GM20000 (cell line): ENCODE measurements at regions not wholly inside any gene's neighbourhood (a gene's known extent, or its start where the extent isn't known, plus 50 kb on each side); places are given as distances from the start of the nearest gene placed in this dataset.

Experiments
- DNase-seq: peaks from one replicate; pipeline ENCODE4 v3.0.0; 2012; ENCODE audit warnings: low spot score
- CTCF ChIP-seq: IDR thresholded peaks from 2 replicates; pipeline ENCODE4 v1.5.1; 2012; ENCODE audit warnings: mild to moderate bottlenecking, control low read depth; ENCODE audit errors: extremely low read depth, missing control alignments

GRCh38 chr14:79947440-79948054, 263.8 kb downstream of the DIO2 start:
- DNase-seq: no peak
- no peak for TF ChIP-seq CTCF

- no peak for DNase-seq
These were observed 272.1 kb downstream of the DIO2 start for GRCh38 chr14:79939235-79939634.

GRCh38 chr14:79938185-79938584, 273.1 kb downstream of the DIO2 start:
- no peak for TF ChIP-seq CTCF

More at GRCh38 chr14:79939235-79939634, 272.1 kb downstream of the DIO2 start:
- no peak for TF ChIP-seq CTCF

GRCh38 chr14:79937433-79937832, 273.9 kb downstream of the DIO2 start:
- no peak for DNase-seq
- no peak for TF ChIP-seq CTCF

More at GRCh38 chr14:79938185-79938584, 273.1 kb downstream of the DIO2 start:
- no peak for DNase-seq

GRCh38 chr14:79924551-79924950, 286.8 kb downstream of the DIO2 start:
- DNase-seq: no peak
- TF ChIP-seq CTCF: no peak

- no peak for DNase-seq
These were observed 291.1 kb downstream of the DIO2 start for GRCh38 chr14:79920180-79920692.

More at GRCh38 chr14:79920180-79920692, 291.1 kb downstream of the DIO2 start:
- no peak for TF ChIP-seq CTCF
